Astrocyte of the cerebellum (primary cell): ENCODE measurements at regions not wholly inside any gene's neighbourhood (a gene's known extent, or its start where the extent isn't known, plus 50 kb on each side); places are given as distances from the start of the nearest gene placed in this dataset.

Experiments
- DNase-seq: peaks from one replicate; pipeline ENCODE4 v3.0.0-alpha.2; 2011; ENCODE audit warnings: low read depth
- H3K4me3 ChIP-seq: 2 replicates; pipeline ENCODE4 v1.5.1; 2011; ENCODE audit warnings: mild to moderate bottlenecking, low read depth, low read length, moderate library complexity
- in situ Hi-C: cut with HindIII; loops from 2 replicates; pipeline ENCODE4 v1.10.0; 2017; ENCODE audit warnings: low sequenced_read_pairs
- TF ChIP-seq, protein P1 (sequence below): IDR thresholded peaks from 2 replicates; pipeline ENCODE4 v1.5.1; 2012; ENCODE audit warnings: low read length, low read depth, moderate library complexity, mild to moderate bottlenecking; ENCODE audit errors: missing control alignments

DNA sequence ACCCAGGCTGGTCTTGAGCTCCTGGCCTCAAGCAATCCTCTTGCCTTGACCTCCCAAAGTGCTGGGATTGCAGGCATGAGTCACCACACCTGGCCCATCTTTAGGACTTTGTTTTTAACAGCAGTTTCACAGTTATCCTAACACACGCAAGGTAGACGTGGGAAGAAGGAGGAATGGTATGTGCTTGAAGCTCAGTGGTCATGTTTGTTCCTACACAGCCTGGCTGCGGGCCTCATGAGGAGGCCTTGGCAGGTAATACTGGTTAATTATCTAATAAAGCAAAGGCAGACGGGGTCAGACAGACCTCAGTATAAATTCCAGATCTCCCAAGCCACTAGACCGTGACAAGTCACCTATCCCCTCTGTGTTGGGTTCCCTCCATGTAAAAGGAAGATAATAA lies 271.8 kb downstream of the PCNX1 start:
- DNase-seq, result no peak
- no peak overlapping the region for H3K4me3 ChIP-seq
- in situ Hi-C loops, result no loop called here
- TF ChIP-seq, protein P1, sequence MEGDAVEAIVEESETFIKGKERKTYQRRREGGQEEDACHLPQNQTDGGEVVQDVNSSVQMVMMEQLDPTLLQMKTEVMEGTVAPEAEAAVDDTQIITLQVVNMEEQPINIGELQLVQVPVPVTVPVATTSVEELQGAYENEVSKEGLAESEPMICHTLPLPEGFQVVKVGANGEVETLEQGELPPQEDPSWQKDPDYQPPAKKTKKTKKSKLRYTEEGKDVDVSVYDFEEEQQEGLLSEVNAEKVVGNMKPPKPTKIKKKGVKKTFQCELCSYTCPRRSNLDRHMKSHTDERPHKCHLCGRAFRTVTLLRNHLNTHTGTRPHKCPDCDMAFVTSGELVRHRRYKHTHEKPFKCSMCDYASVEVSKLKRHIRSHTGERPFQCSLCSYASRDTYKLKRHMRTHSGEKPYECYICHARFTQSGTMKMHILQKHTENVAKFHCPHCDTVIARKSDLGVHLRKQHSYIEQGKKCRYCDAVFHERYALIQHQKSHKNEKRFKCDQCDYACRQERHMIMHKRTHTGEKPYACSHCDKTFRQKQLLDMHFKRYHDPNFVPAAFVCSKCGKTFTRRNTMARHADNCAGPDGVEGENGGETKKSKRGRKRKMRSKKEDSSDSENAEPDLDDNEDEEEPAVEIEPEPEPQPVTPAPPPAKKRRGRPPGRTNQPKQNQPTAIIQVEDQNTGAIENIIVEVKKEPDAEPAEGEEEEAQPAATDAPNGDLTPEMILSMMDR, result no peak

DNA sequence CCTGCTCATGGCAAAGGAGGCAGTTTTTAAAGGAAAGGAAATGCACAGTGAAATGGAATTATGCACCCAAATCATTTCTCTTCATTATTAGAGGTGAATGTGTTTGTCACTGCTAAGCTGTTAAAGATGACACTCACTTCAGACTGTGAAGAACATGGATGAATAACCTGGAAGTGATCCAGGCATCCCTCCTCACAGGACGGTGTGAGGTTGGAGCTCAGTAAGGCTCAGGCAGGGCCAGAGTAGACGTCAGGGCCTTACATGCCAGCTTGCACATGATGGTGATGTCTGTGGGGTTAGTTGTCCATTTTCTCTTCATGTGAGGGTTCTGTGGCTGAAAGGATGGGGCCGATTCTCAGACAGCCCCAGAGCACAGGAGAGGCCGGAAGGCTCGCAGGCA lies 273.1 kb downstream of the PCNX1 start:
- TF ChIP-seq, protein P1, result no peak
- in situ Hi-C loops, result no loop called here
- H3K4me3 ChIP-seq, result no peak overlapping the region
- no peak for DNase-seq

DNA sequence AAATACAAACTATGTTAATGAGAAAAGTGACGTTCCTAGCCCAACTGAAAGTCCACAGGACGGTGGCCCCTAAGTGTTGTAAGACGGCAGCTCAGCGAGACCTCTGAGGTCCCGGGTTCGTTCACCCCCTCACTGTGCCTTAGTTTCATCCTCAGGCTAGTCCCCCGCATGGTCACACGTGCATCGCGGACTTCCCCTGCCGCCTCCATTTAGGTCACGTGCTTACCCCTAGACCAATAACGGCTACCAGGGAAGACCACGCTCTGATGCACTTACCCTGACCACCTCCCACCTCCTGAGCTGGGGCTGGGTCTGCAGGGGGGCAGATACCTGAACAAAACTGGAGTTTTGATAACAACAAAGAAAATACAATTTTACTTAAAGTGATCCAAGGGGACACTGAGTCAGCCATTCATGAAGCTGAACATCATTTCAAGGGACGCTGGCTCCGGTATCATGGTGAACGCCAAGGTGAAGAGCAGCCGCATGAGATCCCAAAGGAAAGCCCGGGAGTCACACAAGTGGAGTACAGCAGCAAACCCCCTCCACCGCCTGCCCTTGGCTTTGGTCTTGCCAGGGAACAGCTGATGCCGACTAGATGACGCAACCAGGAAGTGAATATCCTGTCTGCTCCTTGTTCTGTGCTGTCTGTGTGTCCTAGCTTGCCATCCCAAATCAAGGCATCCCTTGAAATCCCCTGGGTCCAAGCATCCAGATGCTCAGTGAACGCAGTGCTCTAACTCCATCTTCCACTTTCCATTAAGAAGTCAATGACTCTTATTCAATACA lies 274.1 kb downstream of the PCNX1 start:
- no peak for DNase-seq
- in situ Hi-C loops, result no loop called here
- H3K4me3 ChIP-seq, result no peak overlapping the region
- TF ChIP-seq, protein P1, result no peak

DNA sequence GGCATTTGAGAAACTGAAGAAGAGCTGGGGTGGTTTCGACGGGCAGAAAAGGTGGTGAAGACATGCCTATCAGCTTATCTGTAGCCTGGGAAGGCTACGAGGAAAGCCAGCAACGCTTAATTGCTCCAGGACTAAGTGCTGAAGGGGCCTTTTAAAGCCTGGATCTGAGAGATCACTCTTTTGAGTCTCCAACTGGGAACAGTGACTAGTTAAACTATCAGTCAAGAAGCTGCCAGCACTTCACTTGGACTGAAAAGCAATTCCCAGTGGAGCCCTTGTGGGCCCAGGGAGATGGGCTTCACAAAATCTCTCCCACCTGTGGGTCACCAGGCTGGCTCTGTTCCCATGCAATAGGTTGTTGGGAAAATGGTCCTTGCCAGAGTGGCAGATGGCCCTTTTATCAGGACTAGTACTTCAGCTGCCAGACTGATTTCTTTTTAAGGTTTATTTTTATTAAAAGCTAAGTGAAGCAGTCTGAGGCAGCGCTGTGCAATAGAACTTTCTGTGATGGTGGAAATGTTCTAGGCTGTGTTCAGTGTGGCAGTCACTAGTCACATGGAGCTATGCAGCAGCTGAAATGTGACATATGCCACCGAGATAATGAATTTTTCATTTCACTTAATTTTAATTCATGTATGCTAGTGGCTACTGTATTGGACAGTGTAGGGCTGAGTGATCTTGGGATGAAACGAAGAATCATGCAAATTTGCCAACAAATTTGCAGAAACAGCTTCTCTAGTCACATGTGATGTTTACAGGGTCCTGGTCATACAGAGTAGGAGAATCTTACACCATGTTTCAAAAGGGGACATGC lies 276.8 kb downstream of the PCNX1 start:
- no peak overlapping the region for H3K4me3 ChIP-seq
- DNase-seq, result no peak
- in situ Hi-C loops, result no loop called here
- TF ChIP-seq, protein P1, result no peak

DNA sequence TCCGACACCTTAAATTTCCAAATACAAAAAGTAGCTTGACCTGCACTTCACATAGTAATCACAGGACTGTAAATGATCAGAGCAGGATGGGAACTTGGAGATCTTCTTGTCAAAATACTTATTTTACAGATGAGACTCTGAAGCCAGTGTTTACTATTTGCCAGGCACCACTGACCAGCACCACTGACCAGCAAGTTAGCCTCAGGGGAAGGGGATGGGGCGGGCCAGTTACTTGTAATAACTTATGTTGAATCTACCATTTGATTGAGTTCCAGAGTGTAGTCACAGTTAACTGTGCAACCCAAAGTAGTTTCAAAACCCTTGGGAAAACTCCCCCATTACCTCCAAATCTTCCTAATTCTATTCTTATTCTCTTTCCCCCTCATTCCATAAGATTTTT lies 278.4 kb downstream of the PCNX1 start:
- TF ChIP-seq, protein P1, result no peak
- in situ Hi-C loops, result no loop called here
- DNase-seq, result no peak
- no peak overlapping the region for H3K4me3 ChIP-seq

DNA sequence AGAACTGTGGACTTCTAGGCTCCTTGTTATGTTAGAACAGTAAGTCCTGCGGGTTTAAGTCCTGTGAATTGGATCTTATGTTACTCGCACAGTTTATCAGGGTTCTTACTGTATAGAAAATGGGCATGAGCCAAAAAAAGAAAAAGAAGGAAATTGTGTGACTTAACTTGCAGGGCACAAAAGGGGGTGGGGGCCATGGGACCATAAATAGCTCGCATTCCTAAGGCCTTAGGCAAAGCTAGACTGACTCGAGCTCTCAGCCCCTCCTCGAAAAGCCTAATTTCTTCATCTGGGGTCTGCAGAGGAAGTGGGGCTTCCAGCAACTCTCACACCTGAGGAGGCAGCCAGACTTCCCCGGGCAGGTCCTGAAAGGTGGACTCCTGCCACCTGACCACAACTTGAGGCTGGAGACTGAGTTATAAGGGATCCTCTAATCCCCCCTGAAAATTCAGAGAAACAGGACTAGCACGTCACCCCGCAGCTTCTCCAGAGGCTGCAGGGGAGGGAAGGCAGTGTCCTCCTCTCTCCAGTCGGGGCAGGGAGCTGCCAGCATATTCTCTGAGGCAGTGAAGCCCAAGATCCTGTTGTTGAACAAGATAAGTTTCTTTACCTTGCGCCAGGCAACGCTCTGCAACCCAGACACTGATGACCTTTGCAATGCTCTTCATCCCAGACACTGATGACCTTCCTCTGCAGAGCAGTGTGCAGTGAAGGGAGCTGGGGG lies 280.5 kb downstream of the PCNX1 start:
- in situ Hi-C loops, result no loop called here
- H3K4me3 ChIP-seq, result no peak overlapping the region
- DNase-seq, result no peak
- TF ChIP-seq, protein P1, result no peak
